Suprapubic skin (tissue), 4 donors: ENCODE measurements at regions not wholly inside any gene's neighbourhood (a gene's known extent, or its start where the extent isn't known, plus 50 kb on each side); places are given as distances from the start of the nearest gene placed in this dataset.

ENCODE experiments used
- DNase-seq, 2 donors: peaks; one replicate each; pipeline ENCODE4 v3.0.0-alpha.2; 2019; ENCODE audit warnings: low spot score in 2 of 2
- H3K27ac ChIP-seq: fragments of 200-600 bp; sonication (generic); one replicate; pipeline ENCODE4 v1.5.1; 2019
- H3K27me3 ChIP-seq: fragments of 200-600 bp; sonication (generic); one replicate; pipeline ENCODE4 v1.5.1; 2019
- H3K36me3 ChIP-seq: fragments of 200-600 bp; sonication (generic); one replicate; pipeline ENCODE4 v1.5.1; 2019
- H3K4me1 ChIP-seq: fragments of 200-600 bp; sonication (generic); one replicate; pipeline ENCODE4 v1.5.1; 2019
- H3K4me3 ChIP-seq: fragments of 200-600 bp; sonication (generic); one replicate; pipeline ENCODE4 v1.5.1; 2019; ENCODE audit warnings: mild to moderate bottlenecking
- H3K9me3 ChIP-seq: fragments of 200-600 bp; sonication (generic); one replicate; pipeline ENCODE4 v1.5.1; 2019
- CTCF ChIP-seq, 2 donors: fragments of 200-600 bp in 1 of 2; fragments of 450-650 bp in 1 of 2; sonication (generic) in 1 of 2; IDR thresholded peaks; one replicate each; pipeline ENCODE4 v1.5.1; 2016 to 2019; ENCODE audit warnings: antibody characterized with exemption in 2 of 2, mild to moderate bottlenecking in 1 of 2, moderate library complexity in 1 of 2
- EP300 ChIP-seq: sonication (generic); formaldehyde crosslinking; IDR thresholded peaks from one replicate; pipeline ENCODE4 v1.6.1; 2017; ENCODE audit warnings: antibody characterized with exemption
- POLR2A ChIP-seq, 2 donors: fragments of 450-650 bp; IDR thresholded peaks; one replicate each; pipeline ENCODE4 v1.6.1; 2017; ENCODE audit warnings: antibody characterized with exemption in 2 of 2, mild to moderate bottlenecking in 2 of 2, moderate library complexity in 2 of 2
- POLR2AphosphoS5 ChIP-seq, 3 donors: sonication (generic); formaldehyde crosslinking; IDR thresholded peaks; one replicate each; pipeline ENCODE4 v1.6.1; 2017; ENCODE audit warnings: antibody characterized with exemption in 3 of 3
- WGBS: methylation state at CpG from one replicate; pipeline ENCODE4 v1.1.5; 2018; 5-methylcytosine and 5-hydroxymethylcytosine counted together

GRCh38 chr22:48343461-48343860 lies 1484.2 kb downstream of the BRD1 start:
- Histone ChIP-seq H3K4me1 (peaks cover 5% of the 10 kb centered on the region), H3K27me3 (peaks cover 48% of the 10 kb centered on the region), H3K4me3 (no peak overlapping the region), H3K9me3 (no peaks in the 10 kb centered on the region), H3K27ac (no peak overlapping the region), H3K36me3 (no peaks in the 10 kb centered on the region)
- 75% methylated on average over 14 of the region's 14 CpGs for WGBS
- no peak for DNase-seq
- TF ChIP-seq POLR2AphosphoS5 (IDR thresholded peaks at IDR 0.05), result no peak
- TF ChIP-seq EP300, result no peak
- TF ChIP-seq POLR2A (IDR thresholded peaks at IDR 0.05), result no peak
- no peak for TF ChIP-seq CTCF (IDR thresholded peaks at IDR 0.05)

GRCh38 chr22:48342732-48343131 lies 1484.9 kb downstream of the BRD1 start:
- Histone ChIP-seq H3K36me3 (no peaks in the 10 kb centered on the region), H3K4me1 (peaks cover 5% of the 10 kb centered on the region), H3K4me3 (no peak overlapping the region), H3K27ac (no peak overlapping the region), H3K9me3 (no peaks in the 10 kb centered on the region), H3K27me3 (peaks cover 54% of the 10 kb centered on the region)
- no peak for DNase-seq
- 86% methylated on average over 4 of the region's 4 CpGs for WGBS
- no peak for TF ChIP-seq CTCF (IDR thresholded peaks at IDR 0.05)
- TF ChIP-seq POLR2A (IDR thresholded peaks at IDR 0.05), result no peak
- TF ChIP-seq POLR2AphosphoS5 (IDR thresholded peaks at IDR 0.05), result no peak
- TF ChIP-seq EP300, result no peak

- no peaks in the 10 kb centered on the region for H3K9me3 ChIP-seq
- peak in 1 of 2 donors; percentile 52 for DNase-seq
- H3K27me3 ChIP-seq, result peaks cover 53% of the 10 kb centered on the region
- TF ChIP-seq POLR2AphosphoS5 (IDR thresholded peaks at IDR 0.05) (no peak), POLR2A (IDR thresholded peaks at IDR 0.05) (no peak), CTCF (IDR thresholded peaks at IDR 0.05) (no peak), EP300 (no peak)
- WGBS, result 72% methylated on average over 14 of the region's 16 CpGs
- H3K4me3 ChIP-seq, result no peak overlapping the region
- H3K36me3 ChIP-seq, result no peaks in the 10 kb centered on the region
- peaks cover 2% of the 10 kb centered on the region for H3K4me1 ChIP-seq
- no peak overlapping the region for H3K27ac ChIP-seq
These were observed 1485.7 kb downstream of the BRD1 start for GRCh38 chr22:48342016-48342415.

GRCh38 chr22:48340727-48341709 lies 1486.7 kb downstream of the BRD1 start:
- no peak overlapping the region for H3K27ac ChIP-seq
- H3K4me1 ChIP-seq, result no peaks in the 10 kb centered on the region
- H3K9me3 ChIP-seq, result no peaks in the 10 kb centered on the region
- no peak for TF ChIP-seq EP300
- no peak for TF ChIP-seq POLR2A (IDR thresholded peaks at IDR 0.05)
- no peak for TF ChIP-seq POLR2AphosphoS5 (IDR thresholded peaks at IDR 0.05)
- no peak for TF ChIP-seq CTCF (IDR thresholded peaks at IDR 0.05)
- peak in 1 of 2 donors; percentile 51 for DNase-seq
- WGBS, result 31% methylated on average over 29 of the region's 29 CpGs
- no peaks in the 10 kb centered on the region for H3K36me3 ChIP-seq
- no peak overlapping the region for H3K4me3 ChIP-seq
- peaks cover 54% of the 10 kb centered on the region for H3K27me3 ChIP-seq

- DNase-seq, result peak in 1 of 2 donors; percentile 46
- H3K36me3 ChIP-seq, result no peaks in the 10 kb centered on the region
- WGBS, result 78% methylated on average over 7 of the region's 10 CpGs
- no peaks in the 10 kb centered on the region for H3K4me1 ChIP-seq
- no peak overlapping the region for H3K27ac ChIP-seq
- H3K9me3 ChIP-seq, result no peaks in the 10 kb centered on the region
- peaks cover 54% of the 10 kb centered on the region for H3K27me3 ChIP-seq
- no peak for TF ChIP-seq POLR2AphosphoS5 (IDR thresholded peaks at IDR 0.05)
- no peak for TF ChIP-seq CTCF (IDR thresholded peaks at IDR 0.05)
- TF ChIP-seq EP300, result no peak
- no peak for TF ChIP-seq POLR2A (IDR thresholded peaks at IDR 0.05)
- H3K4me3 ChIP-seq, result no peak overlapping the region
These were observed 1487.5 kb downstream of the BRD1 start for GRCh38 chr22:48340191-48340590.
